K562 (cell line): ENCODE measurements at regions not wholly inside any gene's neighbourhood (a gene's known extent, or its start where the extent isn't known, plus 50 kb on each side); places are given as distances from the start of the nearest gene placed in this dataset.

Source experiments
- ATAC-seq: fragments of 200-7000 bp; cut with Tn5 transposase; 3 replicates; pipeline ENCODE4 v1.9.1; 2020; ENCODE audit warnings: moderate library complexity
- BruUV-seq: library from RNA; stranded (reverse); fragments of 400-500 nt; replicated peaks from 2 replicates; lab custom pipeline; 2021; lab: Mats Ljungman, UMichigan
- CTCF ChIA-PET: fragments of 300-600 bp; formaldehyde crosslinking; extraction: SDS; loops from one replicate; lab custom pipeline; 2021; ENCODE audit warnings: low intra/inter-chr PET ratio; lab: Yijun Ruan, JAX
- POLR2A ChIA-PET: fragments of 300-600, 350-650 bp; sonication (Branson Sonifier 250); formaldehyde crosslinking; extraction: SDS; loops from one replicate; lab custom pipeline; 2021; ENCODE audit warnings: antibody characterized with exemption, inconsistent platforms; lab: Yijun Ruan, JAX
- DNase-seq, 4 experiments: peaks; one replicate each; pipeline versions ENCODE4 v3.0.0 to v3.0.0-alpha.2; 2011 to 2018; ENCODE audit warnings: low spot score in 3 of 4, mixed read lengths in 3 of 4; ENCODE audit errors: extremely low read depth in 1 of 4
- FAIRE-seq: peaks from 2 replicates; lab custom pipeline; 2011; peaks lifted over from hg19 to GRCh38; lab: Jason Lieb, UNC
- H2AFZ ChIP-seq: 2 replicates; pipeline ENCODE4 v1.6.0; 2011; ENCODE audit warnings: low read depth, low read length, control low read depth, inconsistent platforms
- H3K27ac ChIP-seq: fragments of 200-600 bp; 3 replicates; pipeline ENCODE4 v1.8.0; 2011; ENCODE audit warnings: low read depth, mild to moderate bottlenecking, control low read depth, inconsistent platforms, low read length, moderate library complexity, mixed read lengths; ENCODE audit errors: extremely low read depth
- H3K27me3 ChIP-seq, 2 experiments: fragments of 300-600 bp in 1 of 2; 2 replicates in 1 of 2; 3 replicates in 1 of 2; pipeline versions ENCODE4 v1.6.0 to v1.8.0; 2011; ENCODE audit warnings: inconsistent platforms in 2 of 2, low read length in 2 of 2, mild to moderate bottlenecking in 1 of 2, mixed read lengths in 1 of 2, moderate library complexity in 1 of 2; ENCODE audit not compliant: control insufficient read depth in 2 of 2, insufficient read depth in 2 of 2
- H3K36me3 ChIP-seq: fragments of 300-600 bp; 3 replicates; pipeline ENCODE4 v1.8.0; 2011; ENCODE audit warnings: mild to moderate bottlenecking, low read length, inconsistent platforms; ENCODE audit not compliant: control insufficient read depth, insufficient read depth
- H3K4me1 ChIP-seq, 2 experiments: fragments of 200-600 bp in 1 of 2; replicated peaks in 1 of 2; 2 replicates in 1 of 2; 3 replicates in 1 of 2; pipeline versions ENCODE4 v1.5.1 to v1.8.0; 2011; ENCODE audit warnings: inconsistent platforms in 2 of 2, low read length in 2 of 2, mild to moderate bottlenecking in 1 of 2, mixed read lengths in 1 of 2, moderate library complexity in 1 of 2; ENCODE audit not compliant: control insufficient read depth in 2 of 2, insufficient read depth in 2 of 2
- H3K4me2 ChIP-seq: 2 replicates; pipeline ENCODE4 v1.6.1; 2011; ENCODE audit warnings: low read length, control low read depth, inconsistent platforms, mixed read lengths; ENCODE audit not compliant: insufficient read depth
- H3K4me3 ChIP-seq: fragments of 200-600 bp; sonication (generic), shearing (Covaris generic); 2 replicates; pipeline ENCODE4 v1.5.1; 2016; ENCODE audit warnings: control low read depth, inconsistent platforms
- H3K79me2 ChIP-seq: fragments of 200-600 bp; 3 replicates; pipeline ENCODE4 v1.8.0; 2011; ENCODE audit warnings: low read length, inconsistent platforms; ENCODE audit not compliant: control insufficient read depth, insufficient read depth
- H3K9ac ChIP-seq, 2 experiments: 2 replicates each; pipeline versions ENCODE4 v1.6.0 to v1.6.1; 2011; ENCODE audit warnings: low read depth in 2 of 2, low read length in 2 of 2, control low read depth in 1 of 2, inconsistent platforms in 1 of 2, mild to moderate bottlenecking in 1 of 2, mixed read lengths in 1 of 2; ENCODE audit not compliant: insufficient read depth in 1 of 2
- H3K9me1 ChIP-seq: one replicate; pipeline ENCODE4 v1.6.0; 2011; ENCODE audit warnings: inconsistent platforms, mild to moderate bottlenecking, low read length, moderate library complexity; ENCODE audit not compliant: control insufficient read depth, insufficient read depth
- H3K9me3 ChIP-seq: replicated peaks from 2 replicates; pipeline ENCODE4 v1.5.1; 2011; ENCODE audit warnings: low read depth, low read length, inconsistent platforms; ENCODE audit not compliant: control insufficient read depth, insufficient read depth
- H4K20me1 ChIP-seq: replicated peaks from 2 replicates; pipeline ENCODE4 v1.6.1; 2011; ENCODE audit warnings: low read length, inconsistent platforms, mixed read lengths; ENCODE audit not compliant: control insufficient read depth, insufficient read depth
- BRD9 ChIP-seq: fragments of 450-650 bp; IDR thresholded peaks from 2 replicates; pipeline ENCODE4 v1.6.1; 2018; ENCODE audit warnings: low read depth; ENCODE audit not compliant: partially characterized antibody
- CCAR2 ChIP-seq: fragments of 200-400 bp; formaldehyde crosslinking; IDR thresholded peaks from 2 replicates; pipeline ENCODE4 v1.6.1; 2017; ENCODE audit warnings: mild to moderate bottlenecking, low read depth, low read length
- CREB3L1 ChIP-seq: fragments of 450-650 bp; IDR thresholded peaks from 2 replicates; pipeline ENCODE4 v1.6.1; 2014; ENCODE audit warnings: low read depth, mild to moderate bottlenecking, moderate library complexity, borderline replicate concordance
- CTCFL ChIP-seq: IDR thresholded peaks from 2 replicates; pipeline ENCODE4 v1.6.1; 2011; ENCODE audit warnings: borderline replicate concordance, low read depth, mild to moderate bottlenecking, moderate library complexity, low read length; ENCODE audit not compliant: insufficient read depth, poor library complexity, severe bottlenecking
- HEY1 ChIP-seq: fragments of 250-450 bp; sonication (Bioruptor Pico); IDR thresholded peaks from 2 replicates; pipeline ENCODE4 v1.5.0; 2020; ENCODE audit warnings: mild to moderate bottlenecking, moderate library complexity, borderline replicate concordance
- ID3 ChIP-seq, 2 experiments: fragments of 250-450 bp in 1 of 2; fragments of 450-650 bp in 1 of 2; sonication (Bioruptor Pico) in 1 of 2; IDR thresholded peaks; 2 replicates each; pipeline versions ENCODE4 v1.6.1 to v1.8.0; 2016 to 2021; ENCODE audit warnings: mild to moderate bottlenecking in 2 of 2, moderate library complexity in 2 of 2, missing compliant biosample characterization in 1 of 2, missing genetic modification characterization in 1 of 2
- MCM2 ChIP-seq: fragments of 450-650 bp; IDR thresholded peaks from 2 replicates; pipeline ENCODE4 v1.6.1; 2017; ENCODE audit warnings: low read depth, mild to moderate bottlenecking
- NBN ChIP-seq: fragments of 450-650 bp; IDR thresholded peaks from 2 replicates; pipeline ENCODE4 v1.6.1; 2016; ENCODE audit warnings: low read depth, mild to moderate bottlenecking
- NFATC3 ChIP-seq: fragments of 450-650 bp; IDR thresholded peaks from 2 replicates; pipeline ENCODE4 v1.6.1; 2017; ENCODE audit warnings: mild to moderate bottlenecking
- NR4A1 ChIP-seq, 2 experiments: fragments of 250-450 bp in 1 of 2; fragments of 450-650 bp in 1 of 2; sonication (Bioruptor Pico) in 1 of 2; IDR thresholded peaks; 2 replicates each; pipeline versions ENCODE4 v1.4.0 to v1.6.1; 2016 to 2020; ENCODE audit warnings: mild to moderate bottlenecking in 2 of 2, missing compliant biosample characterization in 1 of 2, missing genetic modification characterization in 1 of 2, moderate library complexity in 1 of 2
- TEAD4 ChIP-seq, 2 experiments: sonication (generic) in 1 of 2; formaldehyde crosslinking in 1 of 2; IDR thresholded peaks; 2 replicates each; pipeline versions ENCODE4 v1.6.1 to v1.8.0; 2012 to 2022; ENCODE audit warnings: borderline replicate concordance in 1 of 2, inconsistent platforms in 1 of 2, low read length in 1 of 2, mild to moderate bottlenecking in 1 of 2, missing genetic modification reagents in 1 of 2
- ZNF584 ChIP-seq: fragments of 200-800 bp; sonication (Bioruptor generic); IDR thresholded peaks from 2 replicates; pipeline ENCODE4 v1.6.1; 2016; ENCODE audit warnings: low read depth, mild to moderate bottlenecking, missing genetic modification characterization, missing compliant biosample characterization
- in situ Hi-C: fragments of 300-500 bp; cut with MboI; formaldehyde crosslinking; loops from 4 replicates; pipeline ENCODE4 v1.15.0; 2018; ENCODE audit warnings: inconsistent platforms, mixed read lengths
- intact Hi-C: fragments of 100-400 bp; cut with micrococcal nuclease; formaldehyde crosslinking; loops from 2 replicates; pipeline ENCODE4 v1.14.2; 2022

- no peak for TF ChIP-seq CREB3L1
- peak; percentile 53 for TF ChIP-seq CTCFL
These were observed 181.2 kb downstream of the MACROH2A1 start (continued) for GRCh38 chr5:135217669-135218485.

- H3K9me3 ChIP-seq, result no peaks in the 10 kb centered on the region
- H3K4me2 ChIP-seq, result no peak overlapping the region
- peaks cover 0 to 13% of the 10 kb centered on the region in 2 experiments; a peak in 2 of 5 replicates for H3K27me3 ChIP-seq
- ATAC-seq, result no peak
- DNase-seq, result no peak
- H3K36me3 ChIP-seq, result no peaks in the 10 kb centered on the region
- peaks cover 6 to 12% of the 10 kb centered on the region in 2 experiments; a peak in 4 of 5 replicates for H3K4me1 ChIP-seq
- no peaks in the 10 kb centered on the region for H3K9me1 ChIP-seq
- POLR2A ChIA-PET, result interaction anchor here (0.6 to 1.3 kb wide), 4 partner anchors 8 to 496 kb away, joined by 3 to 5 read pairs (median 4); partner anchors contain the start of gene PCBD2
- 0 out of 2 replicates have a peak, but pooled peaks cover 4% of the 10 kb centered on the region for H4K20me1 ChIP-seq
- no peak overlapping the region for H3K4me3 ChIP-seq
- no TSS peak for BruUV-seq
- no peak overlapping the region for H3K9ac ChIP-seq
- no peaks in the 10 kb centered on the region for H3K79me2 ChIP-seq
- CTCF ChIA-PET, result no interaction called here
- in situ Hi-C loops (no loop called here), intact Hi-C loops (no loop called here)
- no peak overlapping the region for H3K27ac ChIP-seq
- H2AFZ ChIP-seq, result no peak overlapping the region
- no peak for FAIRE-seq
- no peak for TF ChIP-seq HEY1 (CRISPR knock-in tag)
- TF ChIP-seq NBN, result no peak
- TF ChIP-seq TEAD4 (IDR thresholded peaks at IDR 0.05; ENCODE audit: low read length), result no peak
- TF ChIP-seq TEAD4 (CRISPR knock-in tag; IDR thresholded peaks at IDR 0.05; ENCODE audit: borderline replicate concordance), result no peak
- no peak for TF ChIP-seq ZNF584
- no peak for TF ChIP-seq CCAR2
- no peak for TF ChIP-seq NR4A1 (CRISPR knock-in tag; IDR thresholded peaks at IDR 0.05)
- no peak for TF ChIP-seq NR4A1 (tag; IDR thresholded peaks at IDR 0.05)
- no peak for TF ChIP-seq NFATC3
- no peak for TF ChIP-seq ID3 (CRISPR knock-in tag; IDR thresholded peaks at IDR 0.05)
- TF ChIP-seq ID3 (tag; IDR thresholded peaks at IDR 0.05), result no peak
- no peak for TF ChIP-seq MCM2
- no peak for TF ChIP-seq BRD9
These were observed 182.3 kb downstream of the MACROH2A1 start for GRCh38 chr5:135216471-135217343.
